ENCODE measurements at regions not wholly inside any gene's neighbourhood (a gene's known extent, or its start where the extent isn't known, plus 50 kb on each side); places are given as distances from the start of the nearest gene placed in this dataset.

GRCh38 chr12:89875809-89876208 is 167.2 kb upstream of the ATP2B1 start:
- TF ChIP-seq RELA (IDR thresholded peaks at IDR 0.05; ENCODE audit: borderline replicate concordance, partially characterized antibody) (no peak), CTCF (IDR thresholded peaks at IDR 0.05 in 2 of 3, conservative IDR thresholded peaks at IDR 0.05 in 1 of 3; ENCODE audit: control insufficient read depth in 2 of 3, extremely low read depth in 1 of 3, insufficient read depth in 1 of 3, low read depth in 3 of 3, low read length in 3 of 3) (no peak), NRF1 (conservative IDR thresholded peaks at IDR 0.05; ENCODE audit: low read depth, low read length) (no peak), PAX5 (IDR thresholded peaks at IDR 0.05; ENCODE audit: borderline replicate concordance, low read depth, low read length) (no peak), SIN3A (IDR thresholded peaks at IDR 0.05; ENCODE audit: low read depth, low read length) (no peak), EGR1 (IDR thresholded peaks at IDR 0.05; ENCODE audit: borderline replicate concordance in 1 of 2, low read depth in 2 of 2, low read length in 2 of 2) (no peak), POLR2A (IDR thresholded peaks at IDR 0.05; ENCODE audit: low read depth, low read length) (no peak), EP300 (IDR thresholded peaks at IDR 0.05; ENCODE audit: borderline replicate concordance in 1 of 2, control insufficient read depth in 1 of 2, low read depth in 2 of 2, low read length in 2 of 2) (no peak), FOS (IDR thresholded peaks at IDR 0.05; ENCODE audit: borderline replicate concordance, extremely low read depth, insufficient read length) (no peak), SUZ12 (IDR thresholded peaks at IDR 0.05; ENCODE audit: unreplicated experiment) (no peak)

All from GM12878 (cell line).